ELR (cell line): ENCODE measurements at regions not wholly inside any gene's neighbourhood (a gene's known extent, or its start where the extent isn't known, plus 50 kb on each side); places are given as distances from the start of the nearest gene placed in this dataset.
A peak's percentile ranks its signal among the peaks of the same experiment; 100 is the strongest.

Experiments
- DNase-seq: peaks from one replicate; pipeline ENCODE4 v3.0.0-alpha.2; 2015; ENCODE audit warnings: low read depth

GRCh38 chr14:35456261-35456660, 51.7 kb upstream of the NFKBIA start:
- no peak for DNase-seq

GRCh38 chr14:35458442-35458841, 53.9 kb upstream of the NFKBIA start:
- no peak for DNase-seq

GRCh38 chr14:35459776-35460175, 55.2 kb upstream of the NFKBIA start:
- DNase-seq = no peak

GRCh38 chr14:35470755-35471154, 63.2 kb upstream of the INSM2 start:
- DNase-seq = peak; percentile 37

- DNase-seq = no peak
These were observed 62.2 kb upstream of the INSM2 start for GRCh38 chr14:35471803-35472202.

GRCh38 chr14:35474323-35474722, 59.6 kb upstream of the INSM2 start:
- DNase-seq = no peak

GRCh38 chr14:35480119-35480769, 53.7 kb upstream of the INSM2 start:
- DNase-seq = peak; percentile 80

- DNase-seq = no peak
These were observed 50.9 kb upstream of the INSM2 start for GRCh38 chr14:35482994-35483515.
